GM20431 (cell line): ENCODE measurements at regions not wholly inside any gene's neighbourhood (a gene's known extent, or its start where the extent isn't known, plus 50 kb on each side); places are given as distances from the start of the nearest gene placed in this dataset.

Source experiments
- in situ Hi-C: fragments of 300-500 bp; cut with MseI, MboI; formaldehyde crosslinking; loops from one replicate; pipeline ENCODE4 v1.15.0; 2020; ENCODE audit warnings: low sequenced_read_pairs; ENCODE audit not compliant: unreplicated experiment

- in situ Hi-C loops = no loop called here
Measured at GRCh38 chr10:83617692-83618545, 521.4 kb upstream of the GHITM start.

- in situ Hi-C loops = no loop called here
Measured at GRCh38 chr10:83625831-83626360, 513.4 kb upstream of the GHITM start.

- in situ Hi-C loops = no loop called here
Measured at GRCh38 chr10:83632701-83633100, 506.6 kb upstream of the GHITM start.

- in situ Hi-C loops = no loop called here
Measured at GRCh38 chr10:83633547-83633946, 505.8 kb upstream of the GHITM start.

- in situ Hi-C loops = no loop called here
Measured at GRCh38 chr10:83636826-83637225, 502.5 kb upstream of the GHITM start.

- in situ Hi-C loops = no loop called here
Measured at GRCh38 chr10:83647526-83647925, 491.8 kb upstream of the GHITM start.

- in situ Hi-C loops = no loop called here
Measured at GRCh38 chr10:83648201-83648600, 491.1 kb upstream of the GHITM start.

GRCh38 chr10:83649471-83649870 lies 489.8 kb upstream of the GHITM start:
- in situ Hi-C loops = no loop called here

GRCh38 chr10:83654689-83655088 lies 484.6 kb upstream of the GHITM start:
- in situ Hi-C loops = no loop called here

- in situ Hi-C loops = no loop called here
Measured at GRCh38 chr10:83656924-83657323, 482.4 kb upstream of the GHITM start.

GRCh38 chr10:83657487-83657886 lies 481.8 kb upstream of the GHITM start:
- in situ Hi-C loops = no loop called here

- in situ Hi-C loops = no loop called here
Measured at GRCh38 chr10:83663918-83664317, 475.4 kb upstream of the GHITM start.

- in situ Hi-C loops = no loop called here
Measured at GRCh38 chr10:83666762-83667161, 472.5 kb upstream of the GHITM start.

- in situ Hi-C loops = no loop called here
Measured at GRCh38 chr10:83667594-83667993, 471.7 kb upstream of the GHITM start.

GRCh38 chr10:83673316-83673715 lies 466.0 kb upstream of the GHITM start:
- in situ Hi-C loops = no loop called here

GRCh38 chr10:83677795-83678194 lies 461.5 kb upstream of the GHITM start:
- in situ Hi-C loops = no loop called here

GRCh38 chr10:83678850-83679249 lies 460.5 kb upstream of the GHITM start:
- in situ Hi-C loops = no loop called here

GRCh38 chr10:83680470-83680891 lies 458.8 kb upstream of the GHITM start:
- in situ Hi-C loops = no loop called here

- in situ Hi-C loops = no loop called here
Measured at GRCh38 chr10:83682414-83682813, 456.9 kb upstream of the GHITM start.

- in situ Hi-C loops = no loop called here
Measured at GRCh38 chr10:83685458-83685857, 453.9 kb upstream of the GHITM start.

- in situ Hi-C loops = no loop called here
Measured at GRCh38 chr10:83691791-83692596, 447.3 kb upstream of the GHITM start.
